GM19238 (cell line): ENCODE measurements at regions not wholly inside any gene's neighbourhood (a gene's known extent, or its start where the extent isn't known, plus 50 kb on each side); places are given as distances from the start of the nearest gene placed in this dataset.

Experiments used
- DNase-seq: peaks from one replicate; pipeline ENCODE4 v3.0.0; 2011; ENCODE audit warnings: low spot score; ENCODE audit not compliant: insufficient read length

DNA sequence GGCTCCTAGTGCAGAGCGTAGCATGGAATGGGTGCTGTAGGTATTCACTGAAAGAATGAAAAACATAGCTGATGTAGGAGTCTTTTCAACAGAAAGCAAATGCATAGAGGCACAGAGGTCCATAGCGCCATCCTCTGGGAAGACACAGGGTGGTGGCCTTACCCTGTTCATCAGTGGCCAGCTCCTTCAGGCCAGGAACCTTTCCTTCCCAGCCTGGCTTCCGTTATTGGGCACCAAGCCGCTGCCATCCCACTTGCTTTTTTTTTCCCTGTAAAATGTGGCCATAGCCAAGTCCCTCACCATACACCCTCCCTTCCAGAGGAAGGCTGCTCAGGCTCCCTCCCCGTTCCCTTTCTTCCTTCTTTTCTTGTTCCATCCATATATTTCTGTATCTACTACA is 118.1 kb downstream of the ZNF621 start:
- DNase-seq: no peak

DNA sequence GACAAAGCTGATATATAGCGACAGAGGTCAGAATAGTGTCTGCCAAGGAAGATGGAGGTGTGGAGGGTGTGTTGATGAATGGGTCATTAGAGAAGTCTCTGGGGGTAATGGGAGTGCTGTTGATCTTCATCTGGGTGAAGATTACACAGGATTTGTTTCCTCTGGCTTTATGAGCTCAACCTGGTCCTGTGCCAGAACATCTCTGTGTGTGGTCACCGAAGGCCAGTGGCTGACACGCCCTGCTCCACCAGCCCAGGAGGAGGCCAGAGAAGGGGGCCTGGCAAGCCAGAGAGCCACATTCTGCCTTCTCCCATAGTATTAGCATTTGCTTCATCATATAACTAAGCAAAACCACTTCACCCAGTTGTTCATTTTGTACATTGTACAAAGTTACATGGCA is 121.1 kb downstream of the ZNF621 start:
- DNase-seq: no peak

DNA sequence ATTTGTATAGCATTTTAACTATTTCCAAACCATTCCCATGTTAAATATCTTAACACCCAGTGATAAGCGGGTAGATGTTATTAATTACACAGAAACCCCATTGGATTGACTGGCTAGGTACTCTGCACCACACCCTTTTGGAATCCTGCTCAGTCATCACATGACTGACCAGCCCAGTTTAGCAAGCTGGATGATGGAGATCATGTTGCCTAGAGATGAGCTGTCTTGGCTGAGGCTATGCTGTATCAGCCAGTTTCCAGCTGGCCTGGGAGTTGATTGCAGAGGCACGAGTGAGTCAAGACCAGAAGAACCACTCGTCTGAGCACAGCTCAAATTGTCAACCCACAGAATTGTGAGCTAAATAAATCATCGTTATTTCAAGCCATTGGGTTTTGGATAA is 124.6 kb downstream of the ZNF621 start:
- DNase-seq: no peak

DNA sequence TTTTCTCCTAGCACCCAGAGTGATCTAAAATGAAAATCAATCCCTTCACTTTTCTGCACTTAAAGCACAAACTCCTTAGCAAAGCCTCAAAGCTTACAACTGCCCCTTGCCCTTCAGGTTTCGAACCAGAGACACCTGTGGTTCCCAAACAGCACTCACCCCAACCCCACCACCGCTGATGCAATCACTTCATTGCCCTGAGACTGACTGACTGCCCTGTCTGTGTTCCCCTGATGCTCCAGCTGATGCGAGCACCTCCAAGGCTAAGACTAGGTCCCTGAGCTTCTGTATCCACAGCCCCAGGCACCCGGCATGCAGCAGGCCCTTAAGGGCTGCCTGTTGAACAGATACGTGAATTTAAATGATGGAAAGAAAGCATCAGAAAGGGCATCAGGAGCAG is 127.3 kb downstream of the ZNF621 start:
- no peak for DNase-seq

DNA sequence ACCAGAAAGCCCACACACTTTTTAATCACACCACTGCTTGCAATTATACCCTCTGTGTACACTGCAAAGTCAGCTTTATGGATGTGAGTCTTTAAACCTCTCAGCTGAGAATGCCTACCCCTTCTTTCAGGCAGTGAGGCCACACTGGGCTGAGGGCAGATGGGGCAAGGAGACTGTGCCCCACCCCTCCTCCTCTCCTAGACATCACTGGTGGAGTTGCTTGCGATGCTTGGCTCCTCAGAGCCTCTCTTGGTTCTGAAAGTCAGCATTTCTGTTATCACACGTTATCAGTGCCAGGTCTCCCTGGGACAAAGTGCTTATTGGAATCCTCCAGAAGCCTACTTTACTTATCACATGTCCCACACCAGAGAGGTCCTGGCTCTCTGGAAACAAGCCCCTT is 128.2 kb downstream of the ZNF621 start:
- DNase-seq: no peak

DNA sequence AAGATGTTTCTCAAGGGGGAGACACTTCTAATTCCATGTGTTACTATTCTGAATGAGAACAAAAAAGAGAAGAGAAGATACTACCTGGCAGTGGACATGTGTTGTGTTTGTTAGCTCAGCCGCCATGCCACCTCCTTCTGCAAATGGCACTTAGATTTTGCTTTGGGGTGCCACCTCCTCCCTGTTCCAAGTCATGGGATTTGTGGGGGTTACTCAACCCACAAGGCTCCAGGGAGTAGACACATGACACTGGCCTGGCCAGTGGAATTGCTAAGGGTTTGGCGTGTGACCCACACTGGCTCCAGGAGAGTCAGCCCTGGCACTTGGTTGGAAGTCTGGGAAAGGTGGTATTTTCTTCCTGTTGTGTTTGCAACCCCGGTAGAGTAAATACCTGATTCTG is 129.1 kb downstream of the ZNF621 start:
- no peak for DNase-seq

DNA sequence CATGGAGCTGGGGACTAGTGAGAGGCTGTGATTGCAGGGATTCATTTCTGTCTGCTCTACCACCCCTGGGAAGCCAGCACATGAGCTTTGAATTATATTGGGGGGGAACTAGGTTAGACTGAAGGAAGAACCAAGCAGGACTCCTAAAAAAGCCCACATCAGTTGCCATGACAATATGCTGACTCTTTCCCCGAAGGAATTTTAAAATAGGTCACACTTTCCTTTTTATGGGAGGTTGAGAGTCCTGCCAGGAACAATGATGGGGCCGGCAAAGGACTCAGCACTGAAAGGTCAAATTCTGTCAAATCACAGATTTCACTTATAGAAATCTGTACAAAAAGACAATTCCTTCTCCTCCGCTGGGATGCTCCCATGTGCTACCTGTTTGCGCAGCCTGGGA is 130.8 kb downstream of the ZNF621 start:
- DNase-seq: no peak

DNA sequence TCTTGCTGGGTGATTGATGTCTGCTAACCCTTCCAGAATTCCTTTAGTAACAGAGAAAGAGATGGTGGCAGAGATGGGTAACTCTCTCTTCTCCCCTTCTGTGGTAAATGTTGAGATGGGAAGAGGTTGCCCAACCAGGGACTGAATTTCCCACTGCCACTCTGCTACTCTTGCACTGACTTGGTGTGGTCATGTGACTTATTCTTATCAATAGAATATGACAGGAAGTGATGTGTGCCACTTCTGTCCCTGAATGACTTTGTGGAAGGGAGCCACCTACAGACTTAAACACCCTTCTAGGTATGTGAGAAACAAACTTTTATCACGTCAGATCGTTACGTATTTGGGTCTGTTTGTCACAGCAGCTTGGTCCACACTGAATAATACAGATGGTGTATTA is 132.9 kb downstream of the ZNF621 start:
- no peak for DNase-seq

DNA sequence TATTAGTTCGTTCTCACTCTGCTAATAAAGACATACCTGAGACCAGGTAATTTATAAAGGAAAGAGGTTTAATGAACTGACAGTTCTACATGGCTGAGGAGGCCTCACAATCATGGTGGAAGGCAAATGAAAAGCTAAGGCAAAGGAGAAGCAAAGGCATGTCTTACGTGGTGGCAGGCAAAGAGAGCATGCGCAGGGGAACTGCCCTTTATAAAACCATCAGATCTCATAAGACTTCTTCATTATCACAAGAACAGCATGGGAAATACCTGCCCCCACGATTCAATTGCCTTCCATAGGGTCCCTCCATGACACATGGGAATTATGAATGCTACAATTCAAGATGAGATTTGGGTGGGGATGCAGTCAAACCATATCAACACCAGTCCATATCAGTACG is 133.5 kb downstream of the ZNF621 start:
- no peak for DNase-seq

DNA sequence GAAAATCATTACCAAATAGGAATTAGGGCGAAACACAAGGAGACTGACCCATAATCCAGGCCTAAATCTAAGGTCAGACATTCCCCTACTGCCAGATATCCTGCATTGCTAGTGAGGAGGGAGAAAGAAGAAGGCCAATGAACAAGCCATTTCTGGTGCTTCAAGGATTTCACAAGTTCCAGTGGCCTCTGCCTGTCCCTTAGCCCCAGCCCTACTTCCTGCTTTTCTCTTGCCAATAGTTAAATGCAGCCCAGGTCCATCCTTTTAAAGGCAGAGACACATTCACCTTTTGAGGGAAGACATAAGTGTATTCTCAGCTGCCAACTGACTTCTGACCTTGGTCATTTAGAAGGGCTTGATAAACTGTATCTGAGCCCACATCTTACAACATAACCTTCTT is 135.8 kb downstream of the ZNF621 start:
- no peak for DNase-seq

DNA sequence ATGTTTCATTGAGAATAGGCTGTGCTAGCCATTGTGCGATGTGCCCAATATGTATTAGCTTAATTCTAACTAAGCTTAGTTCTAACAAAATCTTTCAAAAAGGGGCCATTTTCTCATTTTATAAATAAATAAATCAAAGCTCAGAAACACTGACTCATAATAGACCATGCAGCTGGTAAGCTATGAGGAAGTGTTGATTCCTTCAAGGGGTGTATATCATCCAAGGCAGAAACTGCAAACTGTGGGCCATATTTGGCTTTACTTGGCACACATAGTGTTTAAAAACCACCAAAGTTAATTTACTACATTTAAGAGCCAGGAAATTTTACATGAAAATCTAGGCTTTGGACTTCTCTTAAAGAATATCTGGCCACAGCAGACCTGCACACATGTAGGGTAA is 136.5 kb downstream of the ZNF621 start:
- DNase-seq: no peak

DNA sequence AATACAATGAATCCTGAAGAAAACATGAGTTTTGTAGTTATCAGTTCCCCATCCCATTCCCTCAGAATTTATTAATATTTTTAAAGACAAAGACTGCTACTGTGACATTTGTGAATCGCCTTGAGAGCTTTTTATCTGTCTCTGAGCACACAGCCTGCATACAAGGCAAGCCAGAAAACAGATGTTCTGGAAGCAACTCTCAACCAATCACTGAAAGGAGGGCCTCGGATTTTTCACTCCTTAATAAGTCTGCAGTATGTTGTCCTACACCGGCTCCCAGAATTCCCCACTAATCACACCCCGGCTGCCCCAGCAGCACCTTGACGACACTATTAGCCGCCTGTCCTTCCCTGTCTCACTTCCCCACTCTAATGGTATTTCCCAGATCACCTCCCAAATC is 138.5 kb downstream of the ZNF621 start:
- no peak for DNase-seq

DNA sequence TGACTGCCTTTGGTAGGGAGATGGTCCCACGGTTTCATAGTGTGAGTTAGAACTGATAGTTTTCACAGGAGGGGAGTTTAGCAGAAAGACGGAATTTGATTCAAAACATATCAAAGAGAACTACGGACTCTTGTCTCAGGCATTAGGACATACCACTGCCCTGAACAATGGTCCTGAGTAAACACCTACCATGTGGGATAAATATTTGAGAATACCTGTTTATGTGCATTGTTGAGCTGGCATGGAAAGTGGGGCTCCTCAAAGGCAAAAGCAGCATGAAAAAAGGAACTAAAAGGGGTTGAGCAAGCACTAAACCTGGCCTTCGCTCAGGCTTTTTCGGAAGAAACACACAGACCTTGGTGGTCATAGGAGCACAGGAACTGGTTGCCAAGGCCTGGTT is 144.4 kb downstream of the ZNF621 start:
- DNase-seq: no peak

DNA sequence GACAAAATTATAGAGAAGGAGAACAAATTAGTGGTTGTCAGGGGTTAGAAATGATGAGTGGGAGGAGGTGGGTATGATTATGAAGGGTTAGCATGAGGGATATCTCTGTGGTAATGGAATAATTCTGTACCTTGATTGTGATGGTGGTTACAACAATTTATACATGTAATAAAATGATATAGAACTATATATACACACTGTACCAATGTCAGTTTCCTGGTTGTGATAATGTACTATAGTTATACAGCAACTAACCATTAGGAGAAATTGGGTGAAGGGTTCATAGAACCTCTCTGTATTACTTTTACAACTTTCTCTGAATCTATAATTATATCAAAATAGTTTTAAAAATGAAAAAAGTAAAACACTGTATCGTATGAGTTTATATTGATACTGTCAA is 148.1 kb downstream of the ZNF621 start:
- no peak for DNase-seq

DNA sequence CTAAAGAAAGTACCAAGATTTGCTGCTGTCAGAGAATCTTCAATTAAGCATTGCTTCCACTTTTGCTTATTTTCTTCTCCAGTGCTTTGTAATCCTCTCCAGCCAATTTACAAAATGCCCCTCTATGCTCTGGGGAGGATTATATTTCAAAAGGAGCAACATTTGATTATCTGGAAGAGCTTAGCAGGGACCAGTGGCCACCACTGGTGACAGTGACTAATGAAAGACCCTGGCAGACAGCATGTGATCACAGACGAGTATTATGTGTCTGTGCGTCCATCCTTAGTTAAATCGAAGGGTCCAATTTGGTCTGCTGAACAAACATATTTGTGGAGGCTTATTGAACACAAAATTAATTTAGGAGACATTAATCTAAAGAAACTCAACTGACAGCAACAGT is 152.6 kb downstream of the ZNF621 start:
- no peak for DNase-seq

DNA sequence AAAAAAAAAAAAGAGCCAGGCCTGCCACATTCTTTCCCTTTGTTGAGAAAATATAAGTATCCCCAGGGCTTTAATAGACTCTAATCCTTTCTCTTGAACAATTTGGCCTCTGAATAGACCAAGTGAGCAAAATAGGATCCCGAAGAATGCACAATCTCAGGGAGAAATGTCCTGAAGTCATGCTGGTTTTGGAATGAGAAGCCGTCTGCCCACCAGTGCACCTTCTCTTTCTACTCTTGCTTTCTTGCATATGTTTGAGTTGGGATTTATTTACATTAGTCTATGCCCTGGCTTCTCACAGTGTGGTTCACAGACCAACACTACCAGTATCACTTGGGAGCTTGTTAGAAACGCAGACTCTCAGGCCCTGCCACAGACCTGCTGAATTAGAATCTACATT is 153.0 kb downstream of the ZNF621 start:
- DNase-seq: no peak

DNA sequence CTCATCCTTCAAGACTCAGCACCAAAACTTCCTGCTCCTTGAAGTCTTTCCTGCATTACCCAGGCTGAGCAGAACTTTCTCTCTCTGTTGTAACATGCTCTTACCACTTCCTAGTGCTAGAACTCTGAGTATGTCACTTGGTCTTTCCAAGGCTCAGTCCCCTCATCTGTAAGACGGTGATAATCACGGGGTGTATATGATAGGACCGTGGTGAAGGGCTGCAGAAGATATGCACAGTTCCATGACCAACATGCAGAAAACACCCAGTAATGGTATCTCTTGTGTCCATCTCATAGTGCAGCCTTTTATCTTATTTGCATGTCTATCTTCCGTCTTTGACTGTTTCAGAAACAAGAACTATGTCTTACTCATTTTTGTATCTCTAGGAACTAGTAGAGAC is 154.5 kb downstream of the ZNF621 start:
- no peak for DNase-seq

DNA sequence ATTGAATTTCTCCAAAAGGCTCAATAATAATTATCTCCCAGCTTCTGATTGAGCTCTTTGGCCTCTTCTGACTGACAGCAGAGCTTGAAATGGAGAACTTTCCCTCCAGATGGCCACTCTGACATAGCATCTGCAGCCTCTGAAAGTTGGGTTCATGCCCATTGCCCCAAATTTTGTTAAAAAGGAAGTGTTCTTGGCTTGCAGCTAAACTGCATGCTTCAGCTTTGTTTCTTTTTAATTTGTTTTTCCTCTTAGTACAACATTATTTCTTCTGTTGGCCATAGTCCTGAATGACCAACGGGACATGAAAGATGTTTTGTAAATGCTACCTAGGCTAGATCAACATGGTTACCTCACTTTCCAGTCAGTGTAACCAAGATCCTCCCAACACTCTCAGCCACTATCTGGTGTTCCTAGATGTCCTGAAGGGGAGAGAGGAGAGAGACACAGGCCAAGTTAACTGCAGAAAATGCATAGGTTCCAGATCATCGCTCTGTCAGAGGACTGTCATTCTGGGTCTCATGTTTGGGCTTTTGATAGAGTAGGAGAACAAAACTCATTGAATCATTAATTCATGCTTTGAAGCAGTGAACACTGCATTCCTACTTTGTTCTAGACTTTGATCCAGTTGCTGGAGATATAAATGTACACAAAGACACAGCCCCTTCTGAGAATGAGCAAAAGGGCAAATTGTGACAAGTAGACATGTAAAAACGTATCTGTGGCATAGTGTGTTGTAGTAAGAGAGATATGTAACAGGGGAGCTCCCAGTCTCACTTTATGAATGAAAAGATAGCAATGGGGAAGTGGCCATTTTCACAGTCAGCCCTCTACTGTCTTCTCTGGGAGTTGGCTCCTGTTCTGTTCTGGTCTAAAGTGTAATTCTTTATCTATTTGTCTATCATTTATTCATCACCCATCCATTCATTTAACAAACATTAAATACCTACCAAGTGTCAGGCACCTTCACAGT is 156.2 kb downstream of the ZNF621 start:
- no peak for DNase-seq

DNA sequence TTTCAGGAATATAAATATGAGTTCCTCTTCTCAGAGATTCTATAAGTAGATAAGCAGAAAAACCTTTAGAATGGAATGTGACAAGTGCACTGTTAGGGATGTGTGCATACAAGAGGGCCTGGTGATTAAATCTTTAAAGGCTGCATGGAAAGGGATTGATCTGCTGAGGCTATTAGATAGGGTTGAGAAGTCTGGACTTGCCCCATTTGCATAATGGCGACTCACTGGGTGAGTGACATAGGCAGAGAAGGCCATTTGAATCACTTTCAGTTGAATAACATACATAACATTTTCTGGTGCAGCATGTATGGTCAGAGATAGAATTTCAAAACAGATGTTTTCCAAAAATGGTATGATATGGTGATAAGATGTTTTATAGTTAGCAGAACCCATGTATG is 156.9 kb downstream of the ZNF621 start:
- DNase-seq: no peak

DNA sequence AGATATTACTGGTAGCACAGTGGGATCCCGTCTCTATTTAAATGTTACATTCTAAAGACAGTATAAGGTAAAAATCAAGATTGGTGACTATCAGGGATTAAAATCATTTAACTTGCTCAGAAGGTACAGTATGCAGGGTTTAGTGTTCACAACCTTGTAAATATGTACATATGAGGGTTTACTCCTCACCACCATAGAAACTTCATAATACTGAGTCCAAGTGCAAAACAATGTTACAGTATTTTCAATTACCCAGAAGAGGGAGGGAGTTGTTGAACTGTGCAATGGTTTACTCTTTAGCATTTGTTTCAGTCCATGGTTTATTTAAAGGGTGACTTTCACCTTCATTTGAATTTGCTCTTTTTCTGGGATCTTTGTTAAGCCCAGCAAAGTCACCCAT is 165.1 kb downstream of the ZNF621 start:
- no peak for DNase-seq

DNA sequence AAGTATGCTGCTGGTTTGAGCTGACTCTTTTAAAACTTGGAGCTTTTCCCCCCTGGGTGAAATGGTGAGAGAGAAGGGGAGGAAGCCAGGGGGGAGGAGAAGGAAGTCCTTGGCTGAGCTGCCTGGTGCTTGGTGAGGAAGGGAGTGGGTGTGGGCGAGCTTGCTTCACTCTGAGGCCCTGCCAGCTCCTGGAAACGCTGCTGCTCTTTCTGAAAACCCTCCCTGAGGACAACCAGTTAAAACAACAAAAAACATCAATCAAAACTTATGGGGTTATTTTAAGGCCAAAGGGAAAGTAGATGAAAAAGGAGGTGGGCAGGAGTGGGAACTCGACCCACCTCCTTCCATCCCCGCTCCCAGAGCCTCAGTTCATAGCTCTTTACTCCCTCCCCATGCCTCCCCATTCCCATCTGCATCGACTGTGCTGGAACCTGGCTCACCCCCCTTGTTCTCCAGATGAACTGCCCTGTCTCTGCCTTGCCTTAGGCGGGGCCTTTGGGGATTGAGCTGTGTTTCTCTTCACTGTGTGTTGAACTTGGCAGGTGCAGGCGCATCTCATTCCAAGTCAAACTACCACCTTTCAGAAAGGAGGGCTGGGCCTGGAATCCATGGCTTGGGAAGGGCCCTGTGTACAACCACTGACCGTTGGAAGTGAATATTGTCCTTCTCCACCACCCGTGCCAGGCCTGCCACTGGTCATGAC is 166.1 kb downstream of the ZNF621 start:
- DNase-seq: no peak

DNA sequence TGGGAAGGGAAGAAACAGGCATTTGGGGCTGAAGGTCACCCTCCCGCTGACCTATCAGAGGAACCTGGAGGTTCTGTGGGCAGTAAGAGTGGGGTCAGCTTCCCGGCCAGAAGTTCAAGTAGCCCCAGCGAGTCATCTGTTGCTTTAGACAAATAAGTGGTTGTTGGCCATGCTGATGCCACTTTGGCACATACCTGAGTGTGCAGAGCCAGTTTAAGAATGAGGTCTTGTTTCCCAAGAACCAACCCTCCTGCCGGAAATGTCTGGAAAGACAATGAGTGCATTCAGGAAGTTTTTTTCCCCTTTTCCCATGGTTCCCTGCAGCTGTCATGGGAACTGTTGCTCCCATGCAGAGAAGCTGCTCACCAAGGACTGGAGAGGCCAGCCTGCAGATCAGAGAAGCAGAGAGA is 166.7 kb downstream of the ZNF621 start:
- no peak for DNase-seq

DNA sequence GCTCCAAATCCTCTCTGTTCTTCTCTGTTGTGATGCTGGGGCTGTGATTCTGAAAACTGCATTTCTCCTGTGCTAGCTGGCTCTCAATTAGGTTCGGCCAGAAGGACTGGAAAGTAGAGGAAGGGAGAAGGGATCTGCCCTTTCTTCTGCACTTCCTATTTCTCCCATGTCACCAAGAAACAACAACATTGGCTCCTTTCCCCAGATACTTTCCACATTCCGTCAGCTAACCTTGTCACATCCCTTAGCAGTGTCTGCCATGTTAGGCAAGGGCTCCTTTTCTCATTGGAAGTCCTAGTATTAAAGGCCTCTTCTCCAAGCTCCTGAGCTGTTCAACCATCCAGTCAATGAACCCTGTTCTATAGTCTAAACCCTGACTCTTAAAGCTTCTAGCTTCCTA is 171.1 kb downstream of the ZNF621 start:
- DNase-seq: no peak
